Upper lobe of left lung (tissue), 4 donors: ENCODE measurements at regions not wholly inside any gene's neighbourhood (a gene's known extent, or its start where the extent isn't known, plus 50 kb on each side); places are given as distances from the start of the nearest gene placed in this dataset.

Source experiments
- CTCF ChIP-seq, 6 experiments: fragments of 450-650 bp in 4 of 6; fragments of 200-600 bp in 2 of 6; sonication (generic) in 2 of 6; IDR thresholded peaks; one replicate each; pipeline ENCODE4 v1.5.1; 2016 to 2019; ENCODE audit warnings: antibody characterized with exemption in 6 of 6
- POLR2A ChIP-seq, 4 donors: fragments of 450-650 bp; IDR thresholded peaks; one replicate each; pipeline ENCODE4 v1.5.1; 2016 to 2017; ENCODE audit warnings: antibody characterized with exemption in 4 of 4, mild to moderate bottlenecking in 2 of 4

GRCh38 chr9:18059447-18059846 is 414.5 kb upstream of the ADAMTSL1 start:
- TF ChIP-seq CTCF (IDR thresholded peaks at IDR 0.05): no peak
- TF ChIP-seq POLR2A (IDR thresholded peaks at IDR 0.05): no peak
